ENCODE measurements at regions not wholly inside any gene's neighbourhood (a gene's known extent, or its start where the extent isn't known, plus 50 kb on each side); places are given as distances from the start of the nearest gene placed in this dataset.
"Not testable (repeated sequence)": the region's sequence is repeated elsewhere in the genome, so short reads cannot be mapped to it uniquely, and the experiment has no call there.

DNA sequence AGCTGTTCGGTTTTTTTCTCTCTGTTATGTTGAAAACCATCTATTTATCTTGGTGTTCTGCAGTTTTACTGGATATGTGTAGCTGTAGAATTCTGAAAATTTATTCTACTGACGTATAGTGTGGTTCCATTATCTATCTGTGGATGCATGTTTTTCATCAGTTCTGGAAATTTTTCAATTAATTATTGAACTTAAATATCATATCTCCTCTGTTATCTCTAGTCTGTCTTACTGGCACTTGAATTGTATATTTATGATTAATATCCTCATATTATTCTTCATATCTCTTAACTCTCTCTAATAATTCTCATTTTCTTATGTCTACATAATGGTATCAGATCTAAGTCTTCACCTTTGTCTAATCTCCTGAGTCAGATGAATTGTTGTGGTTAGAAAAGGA lies 501.7 kb downstream of the STK39 start:
- no peak for DNase-seq

DNA sequence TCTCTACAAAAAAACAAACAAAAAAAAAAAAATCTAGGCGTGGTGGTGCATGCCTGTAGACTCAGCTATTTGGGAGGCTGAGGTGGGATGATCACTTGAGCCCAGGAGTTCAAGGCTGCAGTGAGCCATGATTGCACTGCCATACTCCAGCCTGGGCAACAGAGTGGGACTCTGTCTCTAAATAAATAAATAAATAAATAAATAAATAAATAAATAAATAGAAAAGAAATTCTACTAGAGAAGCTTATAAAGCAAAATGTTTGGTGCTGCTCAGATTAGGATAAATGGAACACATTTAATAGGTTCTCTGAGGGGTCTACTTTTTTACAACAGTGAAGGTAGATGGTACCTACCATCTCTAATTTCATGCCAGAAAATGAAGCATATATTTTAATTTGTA lies 507.5 kb downstream of the STK39 start:
- DNase-seq, result not testable (repeated sequence)

DNA sequence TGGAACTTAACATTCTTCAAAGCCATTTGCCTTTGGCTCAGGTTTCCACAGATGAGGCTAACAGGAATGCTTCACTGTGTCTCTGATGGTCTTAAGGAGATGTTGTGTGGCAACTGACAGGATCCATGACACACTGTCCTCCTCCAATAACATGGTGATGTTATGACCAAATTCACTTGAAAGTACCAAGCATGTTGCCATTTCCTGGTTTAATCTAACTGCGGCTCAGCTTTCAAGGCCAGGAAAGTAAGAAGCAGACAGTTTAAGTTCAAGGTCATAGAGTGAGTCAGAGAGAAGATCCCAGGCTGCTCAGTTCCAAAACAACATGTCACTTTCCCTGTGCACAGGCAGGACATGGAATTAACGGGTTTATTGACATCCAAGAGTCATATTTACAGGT lies 513.6 kb downstream of the STK39 start:
- DNase-seq, result no peak

DNA sequence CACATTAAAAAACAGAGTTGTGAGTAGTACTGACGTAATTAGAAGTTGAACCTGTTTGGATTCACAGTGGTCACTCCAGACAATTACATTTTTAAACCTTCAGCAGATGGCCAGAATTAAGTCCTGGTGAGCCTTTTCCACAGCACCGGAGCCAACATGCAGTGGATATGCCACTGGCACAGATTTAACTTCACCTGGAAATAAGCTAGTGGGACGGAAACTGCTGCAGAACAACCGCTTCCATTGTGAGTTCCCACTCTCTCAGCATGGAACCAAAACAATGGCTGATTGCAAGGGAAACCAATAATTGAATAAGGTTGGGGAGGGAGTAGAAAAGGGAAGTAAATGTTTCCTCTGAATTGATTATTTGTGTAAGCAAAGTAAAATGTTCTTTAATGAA lies 515.1 kb downstream of the STK39 start:
- DNase-seq, result no peak

DNA sequence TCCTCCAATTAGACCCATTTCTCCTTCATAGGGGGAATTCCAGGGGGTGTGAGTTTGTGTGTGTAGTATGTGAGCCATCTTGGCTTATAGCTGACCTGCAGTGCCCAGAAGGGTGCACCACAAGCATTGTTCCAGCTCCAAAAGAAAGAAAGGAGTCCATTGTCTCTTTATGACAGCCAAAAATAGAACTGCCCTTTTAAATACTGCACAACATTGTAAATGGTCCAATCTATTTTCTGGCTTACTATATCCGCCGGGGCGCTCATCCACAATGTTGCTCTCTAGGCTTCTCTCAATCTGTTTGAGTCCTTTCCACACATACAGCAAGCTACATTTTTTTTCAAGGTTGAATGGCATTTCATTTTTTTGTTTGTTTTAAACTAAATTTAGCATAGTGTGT lies 517.5 kb downstream of the STK39 start:
- DNase-seq, result no peak

DNA sequence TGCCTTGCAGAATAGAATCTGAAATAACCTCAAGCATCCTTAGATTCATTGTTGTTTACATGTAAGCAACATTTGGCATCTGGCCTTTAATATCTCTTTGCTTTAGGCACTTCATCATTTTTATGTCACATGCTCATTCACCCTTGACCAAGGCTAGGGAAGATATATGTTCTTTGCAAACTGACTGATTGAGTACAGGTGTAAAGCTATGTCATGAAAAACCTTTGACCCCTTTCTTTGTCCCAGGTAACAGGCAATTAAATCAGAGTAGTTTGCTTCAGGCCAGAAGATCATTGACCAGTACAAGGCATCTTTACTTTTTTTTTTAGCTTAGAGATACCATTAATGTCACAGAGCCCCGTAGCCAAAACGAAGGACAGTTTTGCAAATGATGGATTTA lies 520.6 kb downstream of the STK39 start:
- DNase-seq, result no peak

DNA sequence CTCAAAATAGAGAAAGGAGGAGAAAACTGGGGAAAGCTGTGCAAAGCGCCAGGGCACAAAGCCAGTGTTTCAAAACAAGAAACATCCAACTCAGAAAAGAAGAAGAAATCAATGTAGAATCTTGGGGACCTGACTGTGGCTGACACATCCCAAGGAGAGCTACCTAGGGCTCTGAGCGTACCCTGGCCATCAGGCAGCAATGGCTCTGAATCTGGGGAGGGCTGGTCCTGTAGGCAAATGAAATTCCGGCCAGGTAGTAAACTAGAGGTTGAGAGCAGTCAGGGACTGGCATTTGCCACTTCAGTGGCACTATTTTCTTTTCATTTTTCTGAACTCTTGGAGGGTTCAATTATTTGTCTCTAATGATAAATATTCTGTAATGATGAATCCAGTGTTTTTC lies 525.8 kb downstream of the STK39 start:
- DNase-seq, result no peak

DNA sequence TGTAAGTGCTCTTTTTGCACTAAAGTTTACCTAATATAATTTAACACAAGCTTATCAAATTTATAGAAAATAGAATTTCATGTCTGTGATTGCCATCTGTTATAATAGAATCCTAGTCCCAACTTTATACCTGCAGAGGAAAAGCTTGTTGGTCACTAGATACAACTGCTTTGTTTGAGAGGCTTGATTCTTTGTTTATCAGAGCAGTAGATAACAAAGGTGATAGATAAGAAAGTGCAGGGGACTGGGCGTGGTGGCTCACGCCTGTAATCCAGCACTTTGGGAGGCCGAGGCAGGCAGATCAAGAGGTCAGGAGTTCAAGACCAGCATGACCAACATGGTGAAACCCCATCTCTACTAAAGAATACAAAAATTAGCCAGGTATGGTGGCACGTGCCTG lies 528.0 kb downstream of the STK39 start:
- DNase-seq, result no peak

DNA sequence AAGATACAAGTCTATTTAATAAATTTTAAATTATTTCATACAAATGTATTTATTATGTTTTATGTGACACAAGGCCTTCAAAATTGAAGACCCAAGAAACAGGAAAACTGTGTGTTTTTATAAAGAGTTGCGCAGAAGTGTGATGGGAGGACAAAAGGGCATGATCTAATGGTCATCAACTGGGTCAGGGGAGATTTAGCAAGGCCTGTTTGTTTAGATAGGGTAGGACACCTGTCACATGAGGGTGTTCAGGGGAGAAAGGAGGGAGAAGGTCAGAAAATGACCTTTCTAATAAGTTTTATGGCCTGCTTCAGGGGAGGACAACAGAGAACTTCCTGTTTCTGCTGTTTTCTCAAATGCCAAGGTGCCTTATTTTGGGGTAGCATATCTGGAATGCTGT lies 528.8 kb downstream of the STK39 start:
- no peak for DNase-seq

DNA sequence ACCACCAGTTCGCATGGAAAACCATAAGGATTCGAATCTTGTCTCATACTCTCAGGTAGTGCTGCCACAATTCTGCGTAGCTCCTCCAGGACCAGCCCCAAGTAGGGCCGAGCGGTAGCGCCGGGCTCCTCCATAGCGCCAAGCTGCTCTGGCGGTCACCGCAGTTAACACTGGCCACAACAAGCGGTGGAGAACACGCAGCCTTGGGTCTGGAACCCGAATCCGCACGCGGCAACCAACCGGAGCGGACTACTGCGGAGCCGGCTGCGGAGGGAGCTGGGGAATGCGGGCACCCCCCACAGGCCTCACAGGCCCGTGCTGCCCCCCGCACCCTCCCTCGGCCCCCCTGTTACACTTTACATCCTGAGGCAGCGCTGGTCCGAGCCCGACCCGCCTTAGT lies 531.5 kb downstream of the STK39 start:
- DNase-seq, result no peak

DNA sequence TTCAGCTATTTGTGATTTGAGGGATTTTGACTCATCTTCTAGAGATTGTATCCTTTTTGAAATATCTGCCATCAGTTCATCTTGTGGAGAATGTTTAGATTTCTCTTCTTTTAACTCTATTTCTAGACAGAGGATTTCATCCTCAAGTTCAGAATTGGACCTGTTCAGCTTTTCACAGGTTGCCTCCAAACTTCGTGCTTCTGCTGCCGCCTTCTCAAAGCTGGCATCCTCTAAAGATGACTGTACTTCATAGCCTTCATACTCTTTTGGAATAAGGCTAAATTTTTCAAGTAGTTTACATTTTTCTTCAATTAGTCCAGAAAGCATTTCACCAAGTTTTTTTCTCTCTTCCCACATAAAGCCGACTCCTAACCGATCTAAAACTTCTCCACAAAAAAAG lies 531.9 kb downstream of the STK39 start:
- not testable (repeated sequence) for DNase-seq

DNA sequence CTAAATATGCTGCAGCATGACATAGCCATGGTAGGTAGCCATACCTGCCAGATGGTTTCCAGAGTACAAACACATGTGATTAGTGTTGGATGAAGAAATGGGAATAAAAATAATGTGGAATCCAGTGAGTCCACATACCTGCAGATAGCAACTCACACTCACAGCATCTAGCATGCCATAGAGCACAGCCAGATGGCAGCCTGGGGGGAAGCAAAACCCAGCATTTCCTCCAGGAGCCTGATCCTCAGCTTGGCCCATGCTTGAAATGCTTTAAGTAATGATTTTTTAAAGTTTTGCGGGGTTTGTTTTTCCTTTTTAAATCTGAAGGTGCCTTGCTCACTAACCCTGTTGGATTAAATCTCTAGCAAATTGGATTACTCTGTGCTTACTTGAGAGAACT lies 535.1 kb downstream of the STK39 start:
- DNase-seq, result no peak

DNA sequence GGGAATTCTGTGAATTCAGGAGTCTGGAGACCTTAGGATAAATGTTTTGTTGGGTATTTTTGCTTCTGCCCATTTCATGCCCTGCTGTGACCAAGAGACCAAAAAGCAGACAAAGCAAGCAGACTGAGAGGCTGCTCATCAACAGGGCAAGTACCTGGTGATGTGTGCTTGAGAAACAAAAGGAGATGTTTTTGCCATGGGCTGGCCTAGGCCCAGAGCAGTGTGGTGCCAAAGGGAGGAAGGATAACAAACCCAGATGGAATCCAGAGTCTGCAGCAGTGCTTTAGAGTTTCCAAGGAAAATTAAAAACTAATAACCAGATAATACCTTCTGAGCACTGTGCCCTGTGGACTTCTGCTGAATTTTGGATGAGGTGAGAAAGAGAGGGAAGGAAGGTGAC lies 538.4 kb downstream of the STK39 start:
- no peak for DNase-seq

DNA sequence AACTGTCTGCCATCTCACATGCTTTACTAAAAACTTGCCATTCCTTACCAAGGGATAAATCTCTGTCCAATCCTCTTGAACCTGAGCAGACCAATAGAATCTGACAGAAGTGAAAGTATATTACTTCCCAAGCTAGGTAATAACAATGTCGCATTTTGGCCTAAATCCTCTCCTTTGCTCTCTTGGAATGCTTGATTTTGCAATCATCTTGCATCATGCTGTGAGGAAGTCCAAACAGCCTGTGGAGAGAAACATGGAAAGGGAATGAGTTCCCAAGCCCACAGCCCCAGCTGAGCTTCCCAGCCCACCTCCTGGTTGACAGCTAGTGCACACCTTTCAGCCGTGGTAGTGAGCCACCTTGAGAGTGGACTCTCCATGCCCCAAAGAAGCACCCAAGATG lies 540.6 kb downstream of the STK39 start:
- DNase-seq, result peak; percentile 49

DNA sequence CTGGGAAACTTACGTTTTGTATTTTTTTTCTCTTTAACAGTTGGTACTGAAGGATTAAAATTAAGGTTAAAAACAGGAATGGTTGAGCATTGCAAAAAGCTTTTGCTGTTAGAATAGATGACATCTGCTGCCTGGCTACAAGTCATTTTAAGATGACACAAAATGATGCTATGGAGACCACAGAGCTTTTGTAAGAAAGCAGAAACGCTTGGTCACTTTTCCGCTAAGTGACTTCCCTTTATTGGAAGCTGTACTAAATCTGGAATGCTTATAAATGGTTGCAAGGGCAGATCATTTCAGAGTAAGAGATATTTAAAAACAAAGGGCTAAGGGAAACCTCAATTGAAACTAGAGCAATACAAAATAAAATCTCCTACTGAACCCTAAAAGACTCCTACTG lies 544.0 kb downstream of the STK39 start:
- DNase-seq, result no peak

DNA sequence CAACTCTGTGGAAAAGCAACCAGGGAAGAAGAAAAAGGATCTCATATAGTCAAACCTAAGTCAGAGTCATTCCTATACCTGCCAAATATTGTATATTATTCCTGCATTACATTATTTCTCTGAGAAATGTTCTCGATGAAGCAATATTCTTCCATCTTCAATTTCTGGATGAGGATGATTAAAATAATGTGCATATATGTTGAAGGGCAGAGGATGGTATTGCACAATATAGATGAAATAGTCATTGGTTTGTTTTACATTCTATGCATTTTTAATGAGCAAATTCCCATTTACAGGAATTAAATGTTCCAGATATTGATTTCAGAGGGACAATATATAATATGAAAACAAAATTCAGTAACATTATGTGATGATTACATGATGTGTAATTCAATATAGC lies 545.2 kb downstream of the STK39 start:
- DNase-seq, result no peak

DNA sequence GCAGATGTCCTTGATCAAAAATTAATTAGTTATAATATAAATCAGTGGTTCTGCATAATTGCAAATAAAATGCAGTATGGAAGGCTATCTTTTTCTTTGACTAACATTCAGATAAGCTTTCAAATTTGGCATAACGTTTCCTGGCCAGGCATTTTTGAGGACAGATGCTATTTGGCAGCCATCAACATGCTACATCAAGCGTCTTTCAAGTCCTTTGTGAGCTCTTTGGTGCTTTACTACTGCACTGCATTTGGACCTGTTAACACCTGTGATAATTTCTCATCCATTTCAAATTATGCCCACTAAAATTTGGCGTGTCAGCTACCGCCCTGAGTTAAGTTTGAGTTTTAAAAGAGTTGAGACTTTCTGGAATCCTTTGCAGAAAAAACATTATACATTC lies 545.7 kb downstream of the STK39 start:
- DNase-seq, result no peak

DNA sequence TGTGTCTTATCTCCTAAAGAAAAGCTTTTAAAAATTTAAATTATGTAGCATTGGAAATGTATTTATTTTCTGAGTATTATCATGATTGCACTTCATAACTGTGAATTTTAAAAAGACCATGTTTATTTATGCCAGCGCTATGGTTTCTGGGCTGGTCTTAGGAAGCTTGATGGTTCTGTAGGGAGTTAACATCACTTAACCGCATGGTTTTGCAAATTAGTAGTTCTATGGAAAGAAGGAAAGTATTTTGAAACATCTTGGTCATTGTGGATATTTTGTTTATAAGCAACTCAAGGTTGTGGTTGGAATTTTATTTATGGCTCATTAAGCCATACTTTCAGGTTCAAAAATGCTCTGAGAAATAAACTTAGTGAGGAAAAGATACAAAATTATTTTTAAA lies 549.4 kb downstream of the STK39 start:
- no peak for DNase-seq

DNA sequence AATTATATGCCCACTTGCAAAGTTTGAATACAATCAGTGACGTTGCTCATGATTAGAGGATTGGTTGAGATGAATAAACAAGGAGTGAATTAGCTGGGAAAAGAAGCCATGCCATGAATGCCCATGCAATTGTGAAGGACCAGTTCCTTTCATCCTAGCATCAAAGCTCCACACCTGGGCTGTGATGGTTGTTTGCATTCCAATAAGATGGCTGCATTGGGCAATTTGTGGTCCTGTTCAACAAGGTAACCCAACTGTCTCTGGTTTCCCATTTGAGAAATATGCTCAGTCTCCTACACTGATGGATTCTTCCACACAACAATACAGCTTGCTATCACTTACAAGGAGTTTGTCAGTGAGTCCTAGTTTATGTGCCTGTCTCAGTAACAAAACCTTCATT lies 550.2 kb downstream of the STK39 start:
- no peak for DNase-seq

DNA sequence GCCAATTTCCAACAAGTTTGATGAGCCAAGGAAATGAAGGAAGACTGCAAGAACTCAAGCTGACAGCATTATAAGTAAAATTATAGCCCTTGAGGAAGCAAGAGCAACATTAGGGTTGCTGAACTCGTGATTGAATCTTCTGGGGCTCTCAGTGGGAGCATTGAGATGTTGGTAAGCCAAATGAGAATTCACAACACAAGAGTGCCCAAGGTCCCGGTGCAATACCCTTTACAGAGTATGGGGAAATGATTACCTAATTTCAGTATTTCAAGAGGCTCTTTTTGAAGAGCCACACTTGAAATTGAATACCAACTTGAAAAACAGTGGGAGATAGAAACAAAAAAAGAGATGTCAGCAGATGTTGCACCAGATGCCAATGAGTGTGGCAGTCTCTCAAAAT lies 554.5 kb downstream of the STK39 start:
- DNase-seq, result no peak

DNA sequence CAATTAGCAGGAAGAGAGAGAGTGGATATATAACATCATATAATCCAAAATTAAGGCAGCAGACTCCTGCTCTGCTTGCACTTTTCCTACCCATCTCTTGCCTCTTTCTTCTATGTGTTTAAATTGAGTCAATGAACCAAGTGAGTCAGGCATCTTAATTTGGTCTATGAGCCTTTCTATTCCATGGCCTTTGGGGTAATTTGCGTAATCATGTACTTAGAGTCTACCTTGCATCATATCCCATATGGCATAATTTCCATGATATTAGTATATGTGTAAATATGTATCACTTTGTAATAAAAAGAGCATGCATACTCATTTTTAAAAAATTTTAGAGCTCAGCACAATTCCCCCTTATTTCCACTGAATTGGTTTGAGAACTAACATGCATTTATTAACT lies 555.2 kb downstream of the STK39 start:
- DNase-seq, result no peak

DNA sequence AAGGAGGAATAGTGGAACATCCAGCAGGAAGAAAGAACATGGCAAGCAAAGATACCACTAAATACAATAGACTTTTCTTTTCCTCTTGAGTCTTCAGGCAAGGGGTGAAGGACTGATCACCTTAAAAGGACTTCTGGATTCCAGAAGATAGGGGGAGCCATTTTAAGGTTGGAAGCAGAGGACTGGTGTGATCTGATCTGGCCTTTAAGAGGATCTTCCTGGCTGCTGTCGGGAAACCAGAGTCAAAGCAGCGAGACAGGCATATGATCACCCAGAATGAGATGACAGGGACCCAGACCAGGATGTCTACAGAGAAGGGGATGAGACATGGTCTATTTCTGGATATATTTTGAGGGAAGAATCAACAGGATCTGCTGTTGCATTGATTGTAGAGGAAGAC lies 558.0 kb downstream of the STK39 start:
- DNase-seq, result no peak

DNA sequence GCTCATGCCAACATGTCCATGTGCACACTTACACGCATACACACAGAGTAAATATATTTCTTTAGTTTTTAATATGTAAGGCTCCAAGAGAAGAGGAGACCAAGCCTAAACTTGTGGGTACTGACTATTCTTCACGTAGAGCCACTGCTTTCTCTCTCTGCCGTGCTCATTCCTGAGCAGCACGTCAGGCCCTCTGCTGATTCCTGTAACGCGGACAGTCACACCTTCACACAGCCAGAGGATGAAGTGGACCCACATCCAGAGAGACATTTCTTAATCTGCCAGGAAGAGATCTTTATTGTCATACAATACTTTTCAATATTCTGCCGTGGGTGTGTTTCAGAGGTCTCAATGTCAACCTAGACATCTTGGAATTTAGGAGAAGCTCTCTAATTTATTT lies 560.7 kb downstream of the STK39 start:
- no peak for DNase-seq

DNA sequence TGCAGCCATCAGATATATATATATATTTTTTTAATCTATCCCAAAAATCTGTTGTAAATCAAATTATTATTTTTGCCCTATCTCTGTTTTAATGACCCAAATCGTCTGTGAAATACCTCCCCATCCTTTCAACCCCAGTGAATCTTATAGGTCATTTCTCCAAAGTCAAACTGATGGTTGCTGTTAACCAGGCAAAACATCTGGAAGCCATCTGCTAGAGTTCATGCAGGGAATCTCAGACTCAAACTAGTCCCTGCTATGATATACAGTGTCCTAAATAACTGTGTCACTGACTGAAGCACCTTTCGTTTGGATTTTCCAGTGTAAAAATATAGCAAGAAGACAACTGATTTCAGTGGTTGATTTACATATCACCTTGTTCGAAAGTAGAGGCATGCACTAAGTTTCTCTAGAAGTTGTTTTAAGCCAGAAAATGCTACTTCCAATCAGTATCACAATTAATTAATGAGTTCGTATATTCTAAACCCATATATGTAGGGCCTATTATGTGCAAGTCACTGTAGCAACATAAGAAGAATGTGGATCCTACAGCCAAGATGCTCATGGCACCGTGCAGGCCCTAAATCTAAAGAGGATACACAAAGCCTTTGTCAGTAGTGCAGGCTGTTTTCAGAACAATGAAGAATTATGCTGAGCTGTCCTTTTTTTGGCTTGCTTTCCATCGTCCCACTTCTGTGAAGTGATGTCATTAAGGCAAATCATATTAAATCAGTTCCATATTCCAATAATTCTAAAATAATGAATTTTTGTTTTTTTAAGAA lies 566.0 kb downstream of the STK39 start:
- DNase-seq, result no peak

DNA sequence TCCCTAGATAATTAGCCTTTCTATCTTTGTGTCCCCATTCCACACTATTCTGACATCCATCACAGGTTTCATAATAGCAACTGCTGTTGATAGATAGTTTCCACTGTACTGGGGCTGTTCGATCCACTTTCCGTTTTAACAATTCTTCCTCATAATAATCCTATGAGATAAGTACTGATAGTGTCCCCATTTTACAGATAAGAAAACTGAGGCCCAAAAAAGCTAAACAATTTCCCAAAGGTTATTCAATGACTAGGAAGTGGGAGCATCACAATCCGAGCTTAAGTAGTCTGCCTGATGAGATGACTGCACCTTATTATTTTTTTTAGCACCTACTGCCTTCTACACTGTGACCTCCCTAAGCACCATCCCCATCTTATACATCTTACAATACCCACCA lies 569.2 kb downstream of the STK39 start:
- DNase-seq, result no peak

DNA sequence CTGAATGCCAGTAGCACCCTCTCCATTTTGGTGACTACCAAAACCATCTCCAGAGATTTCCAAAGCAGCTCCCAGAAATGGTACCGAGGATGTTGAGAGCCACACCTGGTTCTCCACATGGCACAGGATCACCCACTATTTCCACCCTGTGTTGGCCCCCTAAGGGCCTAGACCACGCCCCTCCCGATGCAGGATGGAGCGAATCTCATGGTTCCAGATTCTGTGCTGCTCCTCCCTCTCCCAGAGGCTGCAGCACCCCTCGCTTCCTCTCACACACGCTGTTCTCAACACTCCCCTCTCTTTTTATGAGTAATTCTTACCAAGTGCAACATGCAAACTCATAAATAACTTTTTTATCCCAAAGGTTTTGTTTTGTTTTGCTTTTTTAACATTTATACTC lies 571.5 kb downstream of the STK39 start:
- no peak for DNase-seq

Data from NCI-H226 (cell line).